ENCODE measurements at regions not wholly inside any gene's neighbourhood (a gene's known extent, or its start where the extent isn't known, plus 50 kb on each side); places are given as distances from the start of the nearest gene placed in this dataset.

GRCh38 chr6:110041126-110041525 lies 63.0 kb downstream of the GPR6 start:
- Histone ChIP-seq H3K27ac (ENCODE audit: low read depth, low read length) (no peak overlapping the region), H3K4me1 (ENCODE audit: insufficient read depth, low read length) (peaks cover 5% of the 10 kb centered on the region), H3K27me3 (ENCODE audit: insufficient read depth, low read length) (no peaks in the 10 kb centered on the region), H3K36me3 (ENCODE audit: insufficient read depth, low read length) (no peaks in the 10 kb centered on the region), H3K4me2 (ENCODE audit: low read length) (no peak overlapping the region), H3K9me3 (ENCODE audit: insufficient read depth, low read depth, low read length) (peaks cover 5% of the 10 kb centered on the region), H2AFZ (ENCODE audit: low read depth, low read length) (no peak overlapping the region), H3K4me3 (ENCODE audit: insufficient read depth, low read depth, low read length) (no peak overlapping the region), H4K20me1 (ENCODE audit: insufficient read depth, low read length) (no peaks in the 10 kb centered on the region), H3K9ac (ENCODE audit: low read length) (no peak overlapping the region), H3K79me2 (ENCODE audit: insufficient read depth, low read length) (no peaks in the 10 kb centered on the region)
- H3K36me3 Mint-ChIP-seq (ENCODE audit: low read depth, unreplicated experiment): no peaks in the 10 kb centered on the region
- no peak overlapping the region for H3K4me3 Mint-ChIP-seq (ENCODE audit: unreplicated experiment)
- DNase-seq (ENCODE audit: low read depth) (no peak), FAIRE-seq (no peak)
- no peaks in the 10 kb centered on the region for H3K9me3 Mint-ChIP-seq (ENCODE audit: unreplicated experiment)
- peaks cover 8% of the 10 kb centered on the region for H3K27me3 Mint-ChIP-seq (ENCODE audit: low read depth, unreplicated experiment)
- TF ChIP-seq EZH2 (IDR thresholded peaks at IDR 0.05; ENCODE audit: insufficient read depth, low read length) (no peak), CTCF (IDR thresholded peaks at IDR 0.05; ENCODE audit: insufficient read depth, low read depth, low read length) (no peak)
- H3K27ac Mint-ChIP-seq (ENCODE audit: unreplicated experiment): no peak overlapping the region
- no peaks in the 10 kb centered on the region for H3K4me1 Mint-ChIP-seq (ENCODE audit: low read depth, unreplicated experiment)

DNA sequence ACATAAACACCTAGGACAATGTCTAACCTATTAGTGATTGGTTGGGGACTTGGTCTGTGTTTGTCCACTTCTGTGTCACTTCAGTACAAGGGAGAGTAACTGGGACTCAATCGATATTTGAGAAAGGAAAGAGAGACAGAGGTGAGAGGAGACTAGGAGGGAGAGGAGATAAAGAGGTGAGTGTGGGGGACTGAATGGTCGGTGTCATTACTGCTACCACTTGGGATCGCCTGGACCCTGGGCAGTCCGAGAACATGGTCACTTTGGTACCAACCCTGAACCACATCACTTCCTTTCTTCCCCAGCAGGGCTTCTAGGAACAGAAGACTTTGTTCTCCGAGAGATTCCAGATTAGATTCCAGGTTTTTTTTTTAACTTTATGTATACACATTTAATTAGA lies 63.7 kb downstream of the GPR6 start:
- no peak overlapping the region for H3K4me3 Mint-ChIP-seq (ENCODE audit: unreplicated experiment)
- no peaks in the 10 kb centered on the region for H4K20me1 ChIP-seq (ENCODE audit: insufficient read depth, low read length)
- no peak overlapping the region for H3K27ac ChIP-seq (ENCODE audit: low read depth, low read length)
- no peaks in the 10 kb centered on the region for H3K36me3 Mint-ChIP-seq (ENCODE audit: low read depth, unreplicated experiment)
- no peaks in the 10 kb centered on the region for H3K4me1 Mint-ChIP-seq (ENCODE audit: low read depth, unreplicated experiment)
- no peak overlapping the region for H3K9ac ChIP-seq (ENCODE audit: low read length)
- no peaks in the 10 kb centered on the region for H3K27me3 ChIP-seq (ENCODE audit: insufficient read depth, low read length)
- H3K79me2 ChIP-seq (ENCODE audit: insufficient read depth, low read length): no peaks in the 10 kb centered on the region
- H3K4me2 ChIP-seq (ENCODE audit: low read length): no peak overlapping the region
- no peak overlapping the region for H3K27ac Mint-ChIP-seq (ENCODE audit: unreplicated experiment)
- peaks cover 2% of the 10 kb centered on the region for H3K9me3 Mint-ChIP-seq (ENCODE audit: unreplicated experiment)
- H3K27me3 Mint-ChIP-seq (ENCODE audit: low read depth, unreplicated experiment): peaks cover 4% of the 10 kb centered on the region
- DNase-seq (ENCODE audit: low read depth) (no peak), FAIRE-seq (no peak)
- TF ChIP-seq CTCF (IDR thresholded peaks at IDR 0.05; ENCODE audit: insufficient read depth, low read depth, low read length) (no peak), EZH2 (IDR thresholded peaks at IDR 0.05; ENCODE audit: insufficient read depth, low read length) (no peak)
- H3K4me3 ChIP-seq (ENCODE audit: insufficient read depth, low read depth, low read length): no peak overlapping the region
- H3K36me3 ChIP-seq (ENCODE audit: insufficient read depth, low read length): no peaks in the 10 kb centered on the region
- H2AFZ ChIP-seq (ENCODE audit: low read depth, low read length): no peak overlapping the region
- peaks cover 5% of the 10 kb centered on the region for H3K4me1 ChIP-seq (ENCODE audit: insufficient read depth, low read length)
- peaks cover 5% of the 10 kb centered on the region for H3K9me3 ChIP-seq (ENCODE audit: insufficient read depth, low read depth, low read length)

DNA sequence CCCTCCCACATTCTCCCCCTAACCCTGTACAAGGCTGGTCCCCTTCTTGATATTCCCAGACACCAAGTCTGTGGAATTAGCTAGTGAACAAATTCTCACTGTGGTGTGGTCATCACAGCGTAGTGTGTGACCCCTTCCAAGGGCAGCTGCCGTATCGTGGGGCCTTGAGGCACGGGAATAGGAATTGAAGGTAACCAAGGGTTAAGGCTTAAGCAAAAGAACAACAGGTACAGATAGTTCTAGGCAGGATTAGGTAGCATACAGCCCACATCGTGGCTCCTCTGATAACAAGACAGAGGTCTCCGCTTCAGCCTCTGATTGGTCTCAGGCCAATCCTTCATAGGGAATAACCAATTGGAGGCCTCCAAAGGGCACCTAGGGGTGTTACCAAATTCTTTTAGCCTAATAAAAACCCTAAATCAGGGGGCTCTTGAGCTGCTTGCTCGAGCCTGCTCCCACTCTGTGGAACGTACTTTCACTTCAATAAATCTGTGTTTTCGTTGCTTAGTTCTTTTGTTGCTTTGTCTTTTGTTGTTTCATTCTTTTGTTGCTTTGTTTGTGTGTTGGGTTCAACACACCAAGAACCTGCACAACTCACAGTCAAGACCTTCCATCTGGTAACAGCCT lies 64.7 kb downstream of the GPR6 start:
- FAIRE-seq (no peak), DNase-seq (ENCODE audit: low read depth) (no peak)
- no peak for TF ChIP-seq EZH2 (IDR thresholded peaks at IDR 0.05; ENCODE audit: insufficient read depth, low read length)
- no peak for TF ChIP-seq CTCF (IDR thresholded peaks at IDR 0.05; ENCODE audit: insufficient read depth, low read depth, low read length)
- H3K36me3 ChIP-seq (ENCODE audit: insufficient read depth, low read length): no peaks in the 10 kb centered on the region
- no peaks in the 10 kb centered on the region for H3K4me1 Mint-ChIP-seq (ENCODE audit: low read depth, unreplicated experiment)
- no peaks in the 10 kb centered on the region for H4K20me1 ChIP-seq (ENCODE audit: insufficient read depth, low read length)
- no peaks in the 10 kb centered on the region for H3K27me3 ChIP-seq (ENCODE audit: insufficient read depth, low read length)
- peaks cover 3% of the 10 kb centered on the region for H3K9me3 Mint-ChIP-seq (ENCODE audit: unreplicated experiment)
- H2AFZ ChIP-seq (ENCODE audit: low read depth, low read length): no peak overlapping the region
- H3K9me3 ChIP-seq (ENCODE audit: insufficient read depth, low read depth, low read length): peaks cover 5% of the 10 kb centered on the region
- H3K9ac ChIP-seq (ENCODE audit: low read length): no peak overlapping the region
- H3K4me3 Mint-ChIP-seq (ENCODE audit: unreplicated experiment): no peak overlapping the region
- H3K27ac Mint-ChIP-seq (ENCODE audit: unreplicated experiment): no peak overlapping the region
- H3K79me2 ChIP-seq (ENCODE audit: insufficient read depth, low read length): no peaks in the 10 kb centered on the region
- no peak overlapping the region for H3K4me3 ChIP-seq (ENCODE audit: insufficient read depth, low read depth, low read length)
- H3K36me3 Mint-ChIP-seq (ENCODE audit: low read depth, unreplicated experiment): no peaks in the 10 kb centered on the region
- no peak overlapping the region for H3K4me2 ChIP-seq (ENCODE audit: low read length)
- H3K4me1 ChIP-seq (ENCODE audit: insufficient read depth, low read length): peaks cover 5% of the 10 kb centered on the region
- no peaks in the 10 kb centered on the region for H3K27me3 Mint-ChIP-seq (ENCODE audit: low read depth, unreplicated experiment)
- no peak overlapping the region for H3K27ac ChIP-seq (ENCODE audit: low read depth, low read length)
